Neural cell (in vitro differentiated cells): ENCODE measurements at regions not wholly inside any gene's neighbourhood (a gene's known extent, or its start where the extent isn't known, plus 50 kb on each side); places are given as distances from the start of the nearest gene placed in this dataset.

ENCODE experiments used
- H2AFZ ChIP-seq: fragments of 200-600, 300-800 bp; sonication (generic), shearing (Covaris generic); 2 replicates; pipeline ENCODE4 v1.6.0; 2014; ENCODE audit warnings: low read depth, mild to moderate bottlenecking, antibody characterized with exemption, low read length, moderate library complexity
- H3F3A ChIP-seq: fragments of 200-600 bp; shearing (Covaris generic); 2 replicates; pipeline ENCODE4 v1.6.1; 2016; ENCODE audit warnings: mild to moderate bottlenecking, moderate library complexity, mixed read lengths, antibody characterized with exemption, low read length; ENCODE audit not compliant: insufficient read depth, poor library complexity, severe bottlenecking
- H3K27ac ChIP-seq: fragments of 200-600, 300-800 bp; sonication (generic), shearing (Covaris generic); 2 replicates; pipeline ENCODE4 v1.5.1; 2014; ENCODE audit warnings: mild to moderate bottlenecking, low read length, moderate library complexity
- H3K27me3 ChIP-seq: fragments of 300-800, 200-600 bp; sonication (generic), shearing (Covaris generic); 2 replicates; pipeline ENCODE4 v1.6.0; 2014; ENCODE audit warnings: mild to moderate bottlenecking, low read depth, low read length, moderate library complexity; ENCODE audit not compliant: insufficient read depth
- H3K36me3 ChIP-seq: fragments of 300-800, 200-600 bp; sonication (generic), shearing (Covaris generic); 2 replicates; pipeline ENCODE4 v1.5.1; 2014; ENCODE audit warnings: mild to moderate bottlenecking, antibody characterized with exemption, low read length, moderate library complexity; ENCODE audit not compliant: insufficient read depth
- H3K4me2 ChIP-seq: fragments of 300-800, 200-600 bp; sonication (generic), shearing (Covaris generic); 2 replicates; pipeline ENCODE4 v1.6.0; 2014; ENCODE audit warnings: mild to moderate bottlenecking, low read length
- H3K4me3 ChIP-seq: fragments of 300-800, 200-600 bp; sonication (generic), shearing (Covaris generic); 2 replicates; pipeline ENCODE4 v1.5.1; 2014; ENCODE audit warnings: mild to moderate bottlenecking, low read length, moderate library complexity
- H3K79me2 ChIP-seq: fragments of 200-600 bp; shearing (Covaris generic); replicated peaks from 2 replicates; pipeline ENCODE4 v1.6.0; 2014; ENCODE audit warnings: mild to moderate bottlenecking, low read length, moderate library complexity; ENCODE audit not compliant: insufficient read depth
- H3K9ac ChIP-seq: fragments of 300-800, 200-600 bp; sonication (generic), shearing (Covaris generic); 2 replicates; pipeline ENCODE4 v1.6.1; 2016; ENCODE audit warnings: mild to moderate bottlenecking, low read length, mixed read lengths
- H3K9me2 ChIP-seq: fragments of 200-600 bp; shearing (Covaris generic); 2 replicates; pipeline ENCODE4 v1.6.1; 2016; ENCODE audit warnings: mild to moderate bottlenecking, low read length, mixed read lengths; ENCODE audit not compliant: insufficient read depth
- H3K9me3 ChIP-seq: fragments of 200-600, 300-800 bp; sonication (generic), shearing (Covaris generic); 2 replicates; pipeline ENCODE4 v1.6.1; 2016; ENCODE audit warnings: mild to moderate bottlenecking, mixed run types, low read length, moderate library complexity, mixed read lengths
- H4K20me1 ChIP-seq: fragments of 200-600 bp; shearing (Covaris generic); 2 replicates; pipeline ENCODE4 v1.6.1; 2016; ENCODE audit warnings: mild to moderate bottlenecking, mixed run types; ENCODE audit not compliant: insufficient read depth
- EP300 ChIP-seq: fragments of 450-650 bp; conservative IDR thresholded peaks from 2 replicates; pipeline ENCODE4 v1.6.1; 2014; ENCODE audit warnings: antibody characterized with exemption, mild to moderate bottlenecking, moderate library complexity; ENCODE audit not compliant: poor library complexity, severe bottlenecking
- EZH2 ChIP-seq: fragments of 200-600, 300-800 bp; shearing (Covaris generic), sonication (generic); IDR thresholded peaks from 2 replicates; pipeline ENCODE4 v1.6.1; 2014; ENCODE audit warnings: antibody characterized with exemption, low read length, borderline replicate concordance, mild to moderate bottlenecking; ENCODE audit not compliant: insufficient read depth, poor library complexity, severe bottlenecking
- MXI1 ChIP-seq: fragments of 450-650 bp; conservative IDR thresholded peaks from 2 replicates; pipeline ENCODE4 v1.6.1; 2014; ENCODE audit warnings: antibody characterized with exemption, mild to moderate bottlenecking; ENCODE audit not compliant: poor library complexity, severe bottlenecking
- POLR2AphosphoS5 ChIP-seq: IDR thresholded peaks from 2 replicates; pipeline ENCODE4 v1.6.1; 2012
- RAD21 ChIP-seq: fragments of 450-650 bp; conservative IDR thresholded peaks from 2 replicates; pipeline ENCODE4 v1.6.1; 2014; ENCODE audit warnings: antibody characterized with exemption, mild to moderate bottlenecking, moderate library complexity
- SMC3 ChIP-seq: fragments of 450-650 bp; conservative IDR thresholded peaks from 2 replicates; pipeline ENCODE4 v1.6.1; 2014; ENCODE audit warnings: antibody characterized with exemption, mild to moderate bottlenecking, moderate library complexity; ENCODE audit not compliant: poor library complexity
- TAF1 ChIP-seq: IDR thresholded peaks from 2 replicates; pipeline ENCODE4 v1.6.1; 2012; ENCODE audit warnings: low read depth
- TF ChIP-seq, protein P1 (sequence below): IDR thresholded peaks from 2 replicates; pipeline ENCODE4 v1.6.1; 2012; ENCODE audit warnings: borderline replicate concordance
- TF ChIP-seq, protein P2 (sequence below): fragments of 450-650 bp; IDR thresholded peaks from 2 replicates; pipeline ENCODE4 v1.5.1; 2014; ENCODE audit warnings: antibody characterized with exemption, mild to moderate bottlenecking, moderate library complexity; ENCODE audit not compliant: poor library complexity, severe bottlenecking

DNA sequence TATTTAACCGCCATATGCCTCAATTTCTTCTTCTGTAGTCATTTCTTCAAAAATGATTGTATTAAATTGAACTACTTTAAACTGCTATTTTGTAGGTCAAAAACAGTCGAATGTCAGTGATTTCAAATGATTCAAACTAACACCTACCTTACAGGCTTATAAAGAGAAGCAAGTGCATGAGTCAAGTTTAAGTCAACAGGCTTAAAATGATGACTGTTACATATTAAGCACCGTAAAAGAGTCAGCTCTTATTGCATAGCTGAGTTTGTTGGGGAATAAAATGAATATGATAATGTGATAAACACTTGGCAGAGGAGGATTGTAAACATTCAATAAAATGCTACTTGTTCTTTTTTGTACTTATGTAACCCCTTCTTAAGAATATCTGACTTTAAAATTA is 90.1 kb upstream of the ANKRD1 start:
- Histone ChIP-seq H3K27ac (no peak overlapping the region), H3K4me3 (no peak overlapping the region), H3K9ac (no peak overlapping the region), H4K20me1 (no peaks in the 10 kb centered on the region), H3K9me2 (no peaks in the 10 kb centered on the region), H3K9me3 (no peaks in the 10 kb centered on the region), H3K36me3 (no peaks in the 10 kb centered on the region), H3K4me2 (no peak overlapping the region), H3K27me3 (no peaks in the 10 kb centered on the region), H3F3A (no peaks in the 10 kb centered on the region), H2AFZ (no peak overlapping the region), H3K79me2 (no peaks in the 10 kb centered on the region)
- TF ChIP-seq RAD21 (no peak), TAF1 (no peak), EZH2 (no peak), EP300 (no peak), SMC3 (no peak), POLR2AphosphoS5 (no peak), MXI1 (no peak)
- TF ChIP-seq, protein P1, sequence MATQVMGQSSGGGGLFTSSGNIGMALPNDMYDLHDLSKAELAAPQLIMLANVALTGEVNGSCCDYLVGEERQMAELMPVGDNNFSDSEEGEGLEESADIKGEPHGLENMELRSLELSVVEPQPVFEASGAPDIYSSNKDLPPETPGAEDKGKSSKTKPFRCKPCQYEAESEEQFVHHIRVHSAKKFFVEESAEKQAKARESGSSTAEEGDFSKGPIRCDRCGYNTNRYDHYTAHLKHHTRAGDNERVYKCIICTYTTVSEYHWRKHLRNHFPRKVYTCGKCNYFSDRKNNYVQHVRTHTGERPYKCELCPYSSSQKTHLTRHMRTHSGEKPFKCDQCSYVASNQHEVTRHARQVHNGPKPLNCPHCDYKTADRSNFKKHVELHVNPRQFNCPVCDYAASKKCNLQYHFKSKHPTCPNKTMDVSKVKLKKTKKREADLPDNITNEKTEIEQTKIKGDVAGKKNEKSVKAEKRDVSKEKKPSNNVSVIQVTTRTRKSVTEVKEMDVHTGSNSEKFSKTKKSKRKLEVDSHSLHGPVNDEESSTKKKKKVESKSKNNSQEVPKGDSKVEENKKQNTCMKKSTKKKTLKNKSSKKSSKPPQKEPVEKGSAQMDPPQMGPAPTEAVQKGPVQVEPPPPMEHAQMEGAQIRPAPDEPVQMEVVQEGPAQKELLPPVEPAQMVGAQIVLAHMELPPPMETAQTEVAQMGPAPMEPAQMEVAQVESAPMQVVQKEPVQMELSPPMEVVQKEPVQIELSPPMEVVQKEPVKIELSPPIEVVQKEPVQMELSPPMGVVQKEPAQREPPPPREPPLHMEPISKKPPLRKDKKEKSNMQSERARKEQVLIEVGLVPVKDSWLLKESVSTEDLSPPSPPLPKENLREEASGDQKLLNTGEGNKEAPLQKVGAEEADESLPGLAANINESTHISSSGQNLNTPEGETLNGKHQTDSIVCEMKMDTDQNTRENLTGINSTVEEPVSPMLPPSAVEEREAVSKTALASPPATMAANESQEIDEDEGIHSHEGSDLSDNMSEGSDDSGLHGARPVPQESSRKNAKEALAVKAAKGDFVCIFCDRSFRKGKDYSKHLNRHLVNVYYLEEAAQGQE: no peak
- TF ChIP-seq, protein P2, sequence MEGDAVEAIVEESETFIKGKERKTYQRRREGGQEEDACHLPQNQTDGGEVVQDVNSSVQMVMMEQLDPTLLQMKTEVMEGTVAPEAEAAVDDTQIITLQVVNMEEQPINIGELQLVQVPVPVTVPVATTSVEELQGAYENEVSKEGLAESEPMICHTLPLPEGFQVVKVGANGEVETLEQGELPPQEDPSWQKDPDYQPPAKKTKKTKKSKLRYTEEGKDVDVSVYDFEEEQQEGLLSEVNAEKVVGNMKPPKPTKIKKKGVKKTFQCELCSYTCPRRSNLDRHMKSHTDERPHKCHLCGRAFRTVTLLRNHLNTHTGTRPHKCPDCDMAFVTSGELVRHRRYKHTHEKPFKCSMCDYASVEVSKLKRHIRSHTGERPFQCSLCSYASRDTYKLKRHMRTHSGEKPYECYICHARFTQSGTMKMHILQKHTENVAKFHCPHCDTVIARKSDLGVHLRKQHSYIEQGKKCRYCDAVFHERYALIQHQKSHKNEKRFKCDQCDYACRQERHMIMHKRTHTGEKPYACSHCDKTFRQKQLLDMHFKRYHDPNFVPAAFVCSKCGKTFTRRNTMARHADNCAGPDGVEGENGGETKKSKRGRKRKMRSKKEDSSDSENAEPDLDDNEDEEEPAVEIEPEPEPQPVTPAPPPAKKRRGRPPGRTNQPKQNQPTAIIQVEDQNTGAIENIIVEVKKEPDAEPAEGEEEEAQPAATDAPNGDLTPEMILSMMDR: no peak

DNA sequence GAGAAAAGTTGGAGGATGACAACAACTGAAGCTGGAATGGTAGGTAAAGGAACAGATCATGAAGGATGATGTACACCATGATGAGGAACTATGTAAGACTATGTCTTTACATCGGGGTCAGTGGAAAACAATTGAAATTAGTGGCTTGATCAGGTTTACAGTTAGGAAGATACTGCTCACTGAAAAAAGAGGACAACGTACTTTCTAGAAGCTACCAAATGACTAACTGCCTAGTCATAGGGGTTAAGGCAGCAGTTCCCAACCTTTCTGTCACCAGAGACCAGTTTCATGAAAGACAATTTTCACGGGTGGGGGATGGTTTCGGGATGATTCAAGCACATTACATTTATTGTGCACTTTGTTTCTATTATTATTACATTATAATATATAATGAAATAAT is 91.6 kb upstream of the ANKRD1 start:
- Histone ChIP-seq H3K4me2 (no peak overlapping the region), H3K4me3 (no peak overlapping the region), H3K27ac (no peak overlapping the region), H3K27me3 (no peaks in the 10 kb centered on the region), H3K9ac (no peak overlapping the region), H3K9me3 (no peaks in the 10 kb centered on the region), H3K36me3 (no peaks in the 10 kb centered on the region), H4K20me1 (no peaks in the 10 kb centered on the region), H3F3A (no peaks in the 10 kb centered on the region), H3K79me2 (no peaks in the 10 kb centered on the region), H2AFZ (no peak overlapping the region), H3K9me2 (no peaks in the 10 kb centered on the region)
- TF ChIP-seq EZH2 (no peak), MXI1 (no peak), SMC3 (no peak), POLR2AphosphoS5 (no peak), TAF1 (no peak)
- TF ChIP-seq, protein P2: no peak
